Heart left ventricle (tissue), 16 donors: ENCODE measurements at regions not wholly inside any gene's neighbourhood (a gene's known extent, or its start where the extent isn't known, plus 50 kb on each side); places are given as distances from the start of the nearest gene placed in this dataset.

Experiments used
- ATAC-seq, 4 donors: fragments of 200-7000 bp; cut with Tn5 transposase; one replicate each; pipeline ENCODE4 v1.9.1; 2020 to 2022; ENCODE audit warnings: moderate library complexity in 4 of 4, mild to moderate bottlenecking in 3 of 4, moderate number of reproducible peaks in 1 of 4
- DNase-seq, 5 donors: peaks; one replicate each; pipeline ENCODE4 v3.0.0-alpha.2; 2020
- H3K27ac ChIP-seq, 12 donors: fragments of 200-600 bp; sonication (generic) in 4 of 12; one replicate each; pipeline versions ENCODE4 v1.5.0 to v1.8.0; 2016 to 2022; ENCODE audit warnings: mild to moderate bottlenecking in 2 of 12
- H3K27me3 ChIP-seq, 9 donors: fragments of 200-600 bp; sonication (generic) in 2 of 9; one replicate each; pipeline versions ENCODE4 v1.5.1 to v1.8.0; 2016 to 2022; ENCODE audit warnings: mild to moderate bottlenecking in 3 of 9
- H3K36me3 ChIP-seq, 9 donors: fragments of 200-600 bp; sonication (generic) in 2 of 9; one replicate each; pipeline versions ENCODE4 v1.5.0 to v1.8.0; 2018 to 2022; ENCODE audit warnings: mild to moderate bottlenecking in 2 of 9
- H3K4me1 ChIP-seq, 12 donors: fragments of 200-600 bp; sonication (generic) in 4 of 12; one replicate each; pipeline versions ENCODE4 v1.5.0 to v1.8.0; 2016 to 2022; ENCODE audit warnings: mild to moderate bottlenecking in 3 of 12
- H3K4me3 ChIP-seq, 12 donors: fragments of 200-600 bp; sonication (generic) in 4 of 12; one replicate each; pipeline versions ENCODE4 v1.5.0 to v1.8.0; 2017 to 2022; ENCODE audit warnings: mild to moderate bottlenecking in 9 of 12, moderate library complexity in 4 of 12
- H3K9me3 ChIP-seq, 12 donors: fragments of 200-600 bp; sonication (generic) in 4 of 12; one replicate each; pipeline versions ENCODE4 v1.5.0 to v1.8.0; 2016 to 2022; ENCODE audit warnings: mild to moderate bottlenecking in 1 of 12
- CTCF ChIP-seq, 12 donors: fragments of 200-600 bp; sonication (generic) in 4 of 12; IDR thresholded peaks; one replicate each; pipeline versions ENCODE4 v1.5.0 to v1.8.0; 2018 to 2022; ENCODE audit warnings: antibody characterized with exemption in 12 of 12, mild to moderate bottlenecking in 5 of 12
- POLR2A ChIP-seq, 2 donors: fragments of 450-650 bp; IDR thresholded peaks; one replicate each; pipeline ENCODE4 v1.6.1; 2017; ENCODE audit warnings: antibody characterized with exemption in 2 of 2, mild to moderate bottlenecking in 2 of 2, moderate library complexity in 2 of 2
- WGBS, 4 donors: extraction: QIAGEN DNeasy Blood & Tissue Kit in 2 of 4; methylation state at CpG; one replicate each; pipeline versions ENCODE4 v1.1.5 to v1.1.7; 2013 to 2018; 5-methylcytosine and 5-hydroxymethylcytosine counted together
- intact Hi-C, 10 donors: fragments of 100-400 bp; cut with DNase I; formaldehyde crosslinking; loops; one replicate each; pipeline versions ENCODE4 v1.11.1 to v1.14.2; 2022
- donor health status: ischemic (EF 13 %, LVEDD 7.1; RV severe dilation, severe dysfunction).
- donor health status: healthy with polysubstance abuse.
- donor health status: DM: no; HTN: yes; CAD: no.
- donor health status: DM: no; HTN: no; CAD: no.
- donor health status: ischemic (EF 25% LVEDD 6.9; RV normal size, moderate dysfunction).
- donor health status: ischemic (EF 25% LVEDD 5.7; RV mildly dilated, moderate dysfunction).
- donor health status: healthy.
- donor health status: DM: yes; HTN: yes; CAD: no.
- donor health status: ischemic (EF 35%, LVEDD 5.7; RV mildly dilated, moderate dysfunction).
- donor health status: nonischemic (EF 11% LVEDD 7.7; RV severe dilation, severe dysfunction).
- donor health status: DM: yes; HTN: yes; CAD: no.
- donor health status: PGD.
- donor health status: ischemic (EF 29% LVEDD 5.4; RV normal size, mild dysfunction).
- donor health status: nonischemic (EF 23%, LVEDD 6.1; RV moderate dilation, normal function).

DNA sequence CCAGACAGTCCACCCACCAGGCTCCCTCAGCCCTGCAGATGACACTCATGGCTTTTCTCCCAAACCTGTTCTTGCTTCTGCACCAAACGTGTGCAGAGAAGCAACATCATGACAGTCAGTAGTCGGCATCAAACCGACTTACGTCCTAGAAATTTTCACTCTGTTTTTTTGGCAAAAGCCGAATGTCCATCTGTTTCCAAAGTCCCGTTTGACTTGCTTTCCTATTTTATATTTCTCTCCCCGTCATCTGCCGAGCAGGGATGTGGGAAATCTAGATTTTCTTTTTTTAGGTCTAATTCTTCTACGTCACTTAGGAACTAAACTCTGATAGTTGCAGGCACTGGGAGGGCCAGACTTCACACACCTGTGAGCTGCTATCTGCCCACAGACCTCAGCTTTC is 104.9 kb downstream of the RMI2 start:
- DNase-seq (no peak), ATAC-seq (no peak)
- H3K27me3 ChIP-seq, result no peaks in the 10 kb centered on the region
- no peak overlapping the region for H3K27ac ChIP-seq
- H3K36me3 ChIP-seq, result no peaks in the 10 kb centered on the region
- WGBS, 4 donors, result 91 to 92% (median 92%) methylated on average over 9 of the region's 9 CpGs
- H3K4me1 ChIP-seq, result peaks cover 0 to 7% (median 0%) of the 10 kb centered on the region in 12 donors
- no peak for TF ChIP-seq CTCF (IDR thresholded peaks at IDR 0.05)
- no peak for TF ChIP-seq POLR2A (IDR thresholded peaks at IDR 0.05)
- H3K4me3 ChIP-seq, result no peak overlapping the region
- intact Hi-C loops, result no loop called here
- H3K9me3 ChIP-seq, result no peaks in the 10 kb centered on the region

- no peak for DNase-seq
- no peak for ATAC-seq
- H3K36me3 ChIP-seq, result no peaks in the 10 kb centered on the region
- peak overlapping the region in 4 of 12 donors; percentile 23 to 53 (median 44) for H3K27ac ChIP-seq
- intact Hi-C loops, result no loop called here
- TF ChIP-seq POLR2A (IDR thresholded peaks at IDR 0.05), result no peak
- no peak for TF ChIP-seq CTCF (IDR thresholded peaks at IDR 0.05)
- 82 to 91% (median 87%) methylated on average over 7 of the region's 7 CpGs for WGBS, 4 donors
- no peaks in the 10 kb centered on the region for H3K27me3 ChIP-seq
- H3K4me1 ChIP-seq, result peaks cover 0 to 7% (median 0%) of the 10 kb centered on the region in 12 donors
- H3K9me3 ChIP-seq, result no peaks in the 10 kb centered on the region
- no peak overlapping the region for H3K4me3 ChIP-seq
Measured at GRCh38 chr16:11452298-11452697, 107.0 kb downstream of the RMI2 start.

DNA sequence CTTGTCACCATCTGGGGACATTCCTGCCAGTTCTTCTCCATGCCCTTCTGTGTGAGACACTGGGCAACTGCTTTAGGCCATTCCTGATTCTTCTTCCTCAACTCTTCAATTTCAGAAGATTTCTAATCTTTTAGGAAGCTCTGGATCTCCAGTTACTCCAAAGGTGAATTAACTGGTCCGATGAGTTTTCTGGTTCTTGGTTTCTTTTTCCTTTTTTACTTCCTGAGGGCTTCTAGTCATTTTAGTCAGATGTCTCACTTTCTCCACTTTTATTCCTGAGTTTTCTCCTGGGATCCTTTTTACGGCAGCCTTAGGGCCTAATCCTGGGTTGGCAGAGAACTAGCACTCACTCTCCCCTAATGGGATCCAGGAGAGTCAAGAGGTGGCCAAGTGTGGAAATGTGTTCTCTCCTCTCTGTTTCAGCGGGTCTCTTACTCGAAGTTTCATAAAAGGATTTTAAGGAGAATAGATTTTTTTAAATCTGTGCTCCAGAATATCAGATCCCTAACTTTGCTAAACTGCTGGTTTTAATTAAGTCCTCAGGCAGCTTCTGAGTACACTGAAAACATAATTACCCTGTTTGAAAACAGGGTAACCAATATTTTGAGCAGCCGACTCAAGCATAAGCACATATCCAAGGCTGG is 107.6 kb downstream of the RMI2 start:
- TF ChIP-seq POLR2A (IDR thresholded peaks at IDR 0.05) (no peak), CTCF (IDR thresholded peaks at IDR 0.05) (no peak)
- Histone ChIP-seq H3K27me3 (no peaks in the 10 kb centered on the region), H3K27ac (peak overlapping the region in 4 of 12 donors; percentile 23 to 53 (median 44)), H3K4me3 (no peak overlapping the region), H3K9me3 (no peaks in the 10 kb centered on the region), H3K4me1 (peaks cover 0 to 7% (median 0%) of the 10 kb centered on the region in 12 donors), H3K36me3 (no peaks in the 10 kb centered on the region)
- WGBS, 4 donors, result 52 to 69% (median 65%) methylated on average over 5 of the region's 5 CpGs
- no peak for ATAC-seq
- no peak for DNase-seq
- intact Hi-C loops, result no loop called here

DNA sequence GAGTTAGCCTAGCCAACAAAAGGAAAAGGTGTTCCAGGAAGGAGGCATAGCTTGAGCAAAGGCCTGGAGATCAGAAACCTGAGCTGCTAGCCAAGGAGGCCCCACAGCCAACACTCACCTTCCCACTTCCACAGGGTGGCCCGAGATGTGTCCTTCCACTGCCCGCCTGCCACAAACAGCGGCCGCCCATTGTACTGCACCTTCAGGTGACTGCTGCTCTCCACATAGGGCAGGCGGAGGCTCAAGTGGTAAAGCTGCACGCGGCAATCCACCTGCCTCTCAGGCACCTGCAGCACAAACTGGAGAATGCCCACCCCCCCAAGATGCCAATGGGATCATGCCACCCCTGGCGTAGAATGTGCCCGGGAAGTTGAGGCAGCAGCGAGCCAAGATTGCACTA is 111.5 kb downstream of the RMI2 start:
- no peaks in the 10 kb centered on the region for H3K9me3 ChIP-seq
- intact Hi-C loops, result no loop called here
- H3K4me1 ChIP-seq, result peaks cover 0 to 7% (median 0%) of the 10 kb centered on the region in 12 donors
- DNase-seq (no peak), ATAC-seq (no peak)
- WGBS, 4 donors, result 85 to 98% (median 95%) methylated on average over 10 of the region's 10 CpGs
- H3K4me3 ChIP-seq, result no peak overlapping the region
- no peak for TF ChIP-seq POLR2A (IDR thresholded peaks at IDR 0.05)
- no peak for TF ChIP-seq CTCF (IDR thresholded peaks at IDR 0.05)
- H3K27me3 ChIP-seq, result no peaks in the 10 kb centered on the region
- H3K36me3 ChIP-seq, result no peaks in the 10 kb centered on the region
- no peak overlapping the region for H3K27ac ChIP-seq
